ENCODE measurements at regions not wholly inside any gene's neighbourhood (a gene's known extent, or its start where the extent isn't known, plus 50 kb on each side); places are given as distances from the start of the nearest gene placed in this dataset.

DNA sequence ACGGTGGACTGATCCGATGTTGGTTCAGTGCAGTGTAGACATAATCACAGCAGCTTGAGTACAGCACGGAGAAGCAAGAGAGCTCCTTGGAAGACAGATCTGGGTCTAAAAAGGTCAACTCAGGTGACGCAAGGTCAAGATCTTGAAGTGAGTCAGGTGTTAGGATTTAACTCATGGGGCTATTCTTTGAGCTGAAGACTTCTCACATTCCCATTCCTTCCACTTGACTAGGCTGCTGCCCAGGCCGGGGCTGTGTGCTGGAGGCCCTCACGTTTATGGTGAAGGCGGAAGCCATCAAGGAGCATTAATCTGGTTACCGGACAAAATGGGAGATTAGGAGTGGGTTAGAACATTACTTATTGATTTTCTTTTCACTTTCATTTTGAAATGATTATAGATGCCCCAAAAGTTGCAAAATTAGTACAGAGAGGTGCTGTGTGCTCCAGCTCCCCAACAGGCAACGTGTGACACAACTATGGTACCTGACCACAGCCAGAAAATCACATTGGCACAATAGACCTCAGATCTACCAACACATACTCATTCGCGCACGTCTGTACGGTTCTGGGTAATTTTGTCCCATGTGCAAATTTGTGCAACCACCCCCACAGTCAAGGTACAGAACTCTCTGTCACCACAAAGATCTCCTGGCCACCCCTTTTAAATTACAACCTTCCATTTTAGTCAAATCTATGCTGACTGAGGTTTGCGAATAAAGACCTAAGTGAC, 77.6 kb upstream of the SEC11C start:
- no peaks in the 10 kb centered on the region for H3K27me3 ChIP-seq
- no peaks in the 10 kb centered on the region for H3K36me3 ChIP-seq
- H3K4me1 ChIP-seq = peaks cover 0 to 13% of the 10 kb centered on the region in 2 donors
- no peak overlapping the region for H3K4me3 ChIP-seq
- no peak for DNase-seq (ENCODE audit: low spot score)
- H3K9me3 ChIP-seq = no peaks in the 10 kb centered on the region
- TF ChIP-seq, protein P1, sequence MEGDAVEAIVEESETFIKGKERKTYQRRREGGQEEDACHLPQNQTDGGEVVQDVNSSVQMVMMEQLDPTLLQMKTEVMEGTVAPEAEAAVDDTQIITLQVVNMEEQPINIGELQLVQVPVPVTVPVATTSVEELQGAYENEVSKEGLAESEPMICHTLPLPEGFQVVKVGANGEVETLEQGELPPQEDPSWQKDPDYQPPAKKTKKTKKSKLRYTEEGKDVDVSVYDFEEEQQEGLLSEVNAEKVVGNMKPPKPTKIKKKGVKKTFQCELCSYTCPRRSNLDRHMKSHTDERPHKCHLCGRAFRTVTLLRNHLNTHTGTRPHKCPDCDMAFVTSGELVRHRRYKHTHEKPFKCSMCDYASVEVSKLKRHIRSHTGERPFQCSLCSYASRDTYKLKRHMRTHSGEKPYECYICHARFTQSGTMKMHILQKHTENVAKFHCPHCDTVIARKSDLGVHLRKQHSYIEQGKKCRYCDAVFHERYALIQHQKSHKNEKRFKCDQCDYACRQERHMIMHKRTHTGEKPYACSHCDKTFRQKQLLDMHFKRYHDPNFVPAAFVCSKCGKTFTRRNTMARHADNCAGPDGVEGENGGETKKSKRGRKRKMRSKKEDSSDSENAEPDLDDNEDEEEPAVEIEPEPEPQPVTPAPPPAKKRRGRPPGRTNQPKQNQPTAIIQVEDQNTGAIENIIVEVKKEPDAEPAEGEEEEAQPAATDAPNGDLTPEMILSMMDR (IDR thresholded peaks at IDR 0.05) = no peak
- H3K27ac ChIP-seq = no peak overlapping the region

DNA sequence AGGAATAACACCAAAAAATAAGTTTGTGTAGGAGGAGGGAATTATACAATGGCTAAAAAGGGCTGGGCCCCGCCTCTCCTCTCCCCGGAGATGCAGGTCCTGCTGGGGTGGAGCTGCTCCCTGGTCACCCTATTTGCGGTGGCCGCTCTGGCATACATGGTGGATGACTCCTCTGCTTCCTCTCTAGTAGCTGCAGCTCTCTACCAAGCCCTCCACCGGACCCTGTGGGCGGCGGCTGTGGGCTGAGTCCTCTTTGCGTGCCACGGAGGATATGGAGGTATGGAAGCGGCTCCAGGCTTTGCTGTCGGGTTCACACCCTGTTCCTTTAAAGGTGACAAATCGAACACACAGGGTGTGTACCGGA, 77.1 kb upstream of the SEC11C start:
- DNase-seq (ENCODE audit: low spot score) = no peak
- Histone ChIP-seq H3K36me3 (no peaks in the 10 kb centered on the region), H3K4me1 (peaks cover 0 to 9% of the 10 kb centered on the region in 2 donors), H3K27ac (no peak overlapping the region), H3K9me3 (no peaks in the 10 kb centered on the region), H3K27me3 (no peaks in the 10 kb centered on the region), H3K4me3 (no peak overlapping the region)
- TF ChIP-seq, protein P1 (IDR thresholded peaks at IDR 0.05) = no peak

DNA sequence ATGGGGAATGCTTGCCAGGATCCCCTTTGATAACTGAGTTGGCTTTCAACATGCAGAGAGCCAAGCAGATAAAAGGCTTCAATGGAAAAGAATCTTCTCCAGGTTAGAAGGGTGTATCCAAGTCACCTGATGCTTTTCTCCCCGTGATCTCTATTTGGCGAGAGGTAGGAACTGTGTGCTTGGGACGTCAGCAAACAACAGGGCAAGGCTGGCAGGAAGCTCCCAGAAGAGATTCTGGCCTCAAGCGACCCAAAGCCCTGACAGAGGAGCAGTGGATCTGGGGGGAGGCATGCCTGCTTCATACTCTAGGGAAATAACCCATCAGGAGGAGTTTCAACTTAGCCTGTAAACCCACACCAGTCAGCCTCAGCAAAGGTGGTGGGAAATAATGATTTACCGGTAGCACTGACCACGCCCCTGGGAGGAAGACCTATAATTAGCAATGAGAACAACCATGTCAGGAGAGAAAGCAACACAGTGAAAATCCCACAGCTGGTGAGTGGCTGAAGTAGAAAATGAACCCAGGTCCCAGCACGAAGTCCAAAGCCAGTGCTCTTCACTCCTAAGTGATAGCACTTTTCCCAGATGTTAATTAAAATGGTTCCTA, 76.3 kb upstream of the SEC11C start:
- Histone ChIP-seq H3K36me3 (no peaks in the 10 kb centered on the region), H3K4me1 (peaks cover 0 to 9% of the 10 kb centered on the region in 2 donors), H3K27me3 (no peaks in the 10 kb centered on the region), H3K4me3 (no peak overlapping the region), H3K27ac (peak overlapping the region; percentile 8 to 48), H3K9me3 (no peaks in the 10 kb centered on the region)
- DNase-seq (ENCODE audit: low spot score) = no peak
- TF ChIP-seq, protein P1 (IDR thresholded peaks at IDR 0.05) = no peak

DNA sequence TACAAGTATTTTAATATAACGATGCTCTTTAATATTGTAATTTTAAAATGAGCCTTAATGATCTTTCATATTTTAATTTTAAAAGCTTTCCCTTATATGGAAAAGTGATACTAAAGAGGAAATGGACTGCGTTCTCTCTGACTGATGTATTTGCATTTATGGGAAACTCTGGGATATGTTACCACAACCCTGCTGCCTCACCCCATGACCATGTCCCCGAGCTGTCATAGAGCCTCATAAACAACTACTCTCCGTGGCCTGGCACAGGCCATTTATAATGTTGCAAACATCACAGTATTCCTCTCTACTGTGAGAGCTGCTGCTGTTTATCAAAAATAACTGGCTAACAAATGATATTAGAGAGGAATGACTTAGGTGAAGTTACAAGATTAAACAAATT, 75.8 kb upstream of the SEC11C start:
- Histone ChIP-seq H3K4me1 (peaks cover 0 to 9% of the 10 kb centered on the region in 2 donors), H3K27me3 (no peaks in the 10 kb centered on the region), H3K4me3 (no peak overlapping the region), H3K27ac (peak overlapping the region; percentile 8 to 48), H3K36me3 (no peaks in the 10 kb centered on the region), H3K9me3 (no peaks in the 10 kb centered on the region)
- DNase-seq (ENCODE audit: low spot score) = no peak
- TF ChIP-seq, protein P1 (IDR thresholded peaks at IDR 0.05) = no peak

DNA sequence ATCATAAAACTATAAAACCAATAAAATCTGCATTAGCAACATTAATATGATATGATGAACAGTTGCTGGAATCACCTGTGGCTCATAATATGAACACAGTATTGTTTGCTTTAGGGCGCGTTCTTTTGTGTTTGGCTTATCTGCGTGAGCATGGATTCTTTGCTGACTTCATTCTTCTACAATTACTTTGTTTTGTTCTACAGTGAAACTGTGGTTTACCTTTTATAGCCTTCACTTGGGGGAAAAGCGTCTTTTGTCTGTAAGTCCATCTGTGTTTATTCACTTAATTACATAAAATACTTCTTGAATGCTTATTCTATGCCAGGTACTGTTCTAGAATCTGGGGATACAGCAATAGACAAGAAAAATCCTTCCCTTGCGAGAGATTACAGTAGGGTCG, 74.0 kb upstream of the SEC11C start:
- TF ChIP-seq, protein P1 (IDR thresholded peaks at IDR 0.05) = no peak
- Histone ChIP-seq H3K4me3 (no peak overlapping the region), H3K4me1 (peaks cover 0 to 9% of the 10 kb centered on the region in 2 donors), H3K36me3 (no peaks in the 10 kb centered on the region), H3K27ac (no peak overlapping the region), H3K27me3 (no peaks in the 10 kb centered on the region), H3K9me3 (no peaks in the 10 kb centered on the region)
- DNase-seq (ENCODE audit: low spot score) = no peak

Data from right atrium auricular region (tissue), 2 donors.